Parathyroid adenoma (tissue), 2 donors: ENCODE measurements at regions not wholly inside any gene's neighbourhood (a gene's known extent, or its start where the extent isn't known, plus 50 kb on each side); places are given as distances from the start of the nearest gene placed in this dataset.

Experiments
- H2AFZ ChIP-seq: fragments of 300-600 bp; sonication (generic); one replicate; pipeline ENCODE4 v1.7.0; 2017; ENCODE audit warnings: antibody characterized with exemption, mild to moderate bottlenecking
- H3K27ac ChIP-seq: fragments of 300-600 bp; sonication (generic); one replicate; pipeline ENCODE4 v1.7.0; 2017
- H3K27me3 ChIP-seq: fragments of 300-600 bp; sonication (generic); one replicate; pipeline ENCODE4 v1.7.0; 2017; ENCODE audit warnings: low read length; ENCODE audit not compliant: control insufficient read depth, insufficient read depth
- H3K36me3 ChIP-seq: fragments of 300-600 bp; sonication (generic); one replicate; pipeline ENCODE4 v1.7.0; 2017; ENCODE audit warnings: low read length; ENCODE audit not compliant: control insufficient read depth, insufficient read depth
- H3K4me1 ChIP-seq: fragments of 300-600 bp; sonication (generic); one replicate; pipeline ENCODE4 v1.7.0; 2017; ENCODE audit warnings: control low read depth
- H3K4me2 ChIP-seq: fragments of 300-600 bp; sonication (generic); one replicate; pipeline ENCODE4 v1.7.0; 2017; ENCODE audit warnings: low read length
- H3K4me3 ChIP-seq: fragments of 300-600 bp; sonication (generic); one replicate; pipeline ENCODE4 v1.7.0; 2017; ENCODE audit warnings: low read depth, low read length
- H3K79me2 ChIP-seq: fragments of 300-600 bp; sonication (generic); one replicate; pipeline ENCODE4 v1.7.0; 2017; ENCODE audit warnings: control low read depth
- H3K9ac ChIP-seq: fragments of 300-600 bp; sonication (generic); one replicate; pipeline ENCODE4 v1.7.0; 2017; ENCODE audit warnings: mild to moderate bottlenecking
- H3K9me3 ChIP-seq: fragments of 300-600 bp; sonication (generic); one replicate; pipeline ENCODE4 v1.7.0; 2017; ENCODE audit warnings: low read length; ENCODE audit not compliant: control insufficient read depth
- CTCF ChIP-seq: fragments of 300-600 bp; sonication (generic); IDR thresholded peaks from one replicate; pipeline ENCODE4 v1.7.0; 2017; ENCODE audit warnings: antibody characterized with exemption, mild to moderate bottlenecking
- donor health status: primary hyperparathyroidism.

GRCh38 chr16:26273607-26274006, 581.8 kb downstream of the HS3ST4 start:
- no peaks in the 10 kb centered on the region for H3K36me3 ChIP-seq
- H2AFZ ChIP-seq, result no peak overlapping the region
- no peak overlapping the region for H3K9ac ChIP-seq
- TF ChIP-seq CTCF, result no peak
- no peak overlapping the region for H3K4me2 ChIP-seq
- no peak overlapping the region for H3K27ac ChIP-seq
- H3K4me3 ChIP-seq, result no peak overlapping the region
- no peaks in the 10 kb centered on the region for H3K27me3 ChIP-seq
- no peaks in the 10 kb centered on the region for H3K9me3 ChIP-seq
- H3K4me1 ChIP-seq, result no peaks in the 10 kb centered on the region
- no peaks in the 10 kb centered on the region for H3K79me2 ChIP-seq

- Histone ChIP-seq H2AFZ (no peak overlapping the region), H3K9ac (no peak overlapping the region), H3K79me2 (no peaks in the 10 kb centered on the region)
Observed at GRCh38 chr16:26275021-26275590, 583.3 kb downstream of the HS3ST4 start.

GRCh38 chr16:26276289-26276688, 584.5 kb downstream of the HS3ST4 start:
- Histone ChIP-seq H3K79me2 (no peaks in the 10 kb centered on the region), H3K27ac (no peak overlapping the region), H3K36me3 (no peaks in the 10 kb centered on the region)

More at GRCh38 chr16:26275021-26275590, 583.3 kb downstream of the HS3ST4 start:
- H3K27me3 ChIP-seq, result no peaks in the 10 kb centered on the region
- no peak overlapping the region for H3K4me2 ChIP-seq
- no peaks in the 10 kb centered on the region for H3K9me3 ChIP-seq
- H3K4me1 ChIP-seq, result no peaks in the 10 kb centered on the region
- no peak overlapping the region for H3K4me3 ChIP-seq
- no peak overlapping the region for H3K27ac ChIP-seq
- TF ChIP-seq CTCF, result no peak
- H3K36me3 ChIP-seq, result no peaks in the 10 kb centered on the region

GRCh38 chr16:26281381-26282110, 589.8 kb downstream of the HS3ST4 start:
- Histone ChIP-seq H3K27me3 (no peaks in the 10 kb centered on the region), H3K9me3 (no peaks in the 10 kb centered on the region), H2AFZ (no peak overlapping the region), H3K79me2 (no peaks in the 10 kb centered on the region), H3K36me3 (no peaks in the 10 kb centered on the region), H3K27ac (no peak overlapping the region), H3K4me3 (no peak overlapping the region), H3K4me2 (no peak overlapping the region), H3K9ac (no peak overlapping the region), H3K4me1 (no peaks in the 10 kb centered on the region)
- no peak for TF ChIP-seq CTCF

More at GRCh38 chr16:26276289-26276688, 584.5 kb downstream of the HS3ST4 start:
- no peak for TF ChIP-seq CTCF
- Histone ChIP-seq H3K27me3 (no peaks in the 10 kb centered on the region), H3K9me3 (no peaks in the 10 kb centered on the region), H3K9ac (no peak overlapping the region), H3K4me3 (no peak overlapping the region), H3K4me1 (no peaks in the 10 kb centered on the region), H3K4me2 (no peak overlapping the region), H2AFZ (no peak overlapping the region)
